ENCODE measurements at regions not wholly inside any gene's neighbourhood (a gene's known extent, or its start where the extent isn't known, plus 50 kb on each side); places are given as distances from the start of the nearest gene placed in this dataset.

DNA sequence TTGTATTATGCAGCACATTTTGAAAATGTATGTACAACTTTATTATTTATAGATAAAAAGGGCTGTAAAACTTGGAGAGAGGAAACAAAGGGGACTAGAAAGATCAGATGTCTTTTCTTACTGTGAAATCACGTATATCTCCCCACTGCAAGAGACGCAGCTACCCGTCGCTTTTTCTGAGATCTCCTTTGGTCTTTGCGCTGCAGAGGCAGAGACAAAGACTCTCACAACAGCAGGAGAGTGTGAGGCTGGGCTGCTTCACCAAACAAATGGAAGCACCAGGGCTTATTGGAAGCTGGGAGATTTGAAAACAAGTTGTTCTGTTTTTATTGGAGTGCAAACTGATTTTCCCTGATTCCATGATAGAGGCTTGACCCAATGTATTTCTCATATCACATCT lies 129.0 kb upstream of the PARD3B start:
- DNase-seq (ENCODE audit: low spot score) (no peak), ATAC-seq (ENCODE audit: low read depth) (no peak)
- Histone ChIP-seq H3K9me3 (ENCODE audit: severe bottlenecking) (no peaks in the 10 kb centered on the region), H3K4me1 (ENCODE audit: insufficient read depth, poor library complexity, severe bottlenecking) (no peaks in the 10 kb centered on the region), H3K36me3 (ENCODE audit: low read depth) (no peaks in the 10 kb centered on the region), H3K27ac (ENCODE audit: poor library complexity, severe bottlenecking) (no peak overlapping the region), H3K27me3 (ENCODE audit: insufficient read depth, poor library complexity, severe bottlenecking) (peaks cover 3% of the 10 kb centered on the region), H3K4me3 (ENCODE audit: severe bottlenecking) (no peak overlapping the region)
- TF ChIP-seq CTCF (IDR thresholded peaks at IDR 0.05; ENCODE audit: poor library complexity, severe bottlenecking), result no peak

- ATAC-seq (ENCODE audit: low read depth), result no peak
- no peaks in the 10 kb centered on the region for H3K27me3 ChIP-seq (ENCODE audit: insufficient read depth, poor library complexity, severe bottlenecking)
- no peak overlapping the region for H3K27ac ChIP-seq (ENCODE audit: poor library complexity, severe bottlenecking)
- no peaks in the 10 kb centered on the region for H3K4me1 ChIP-seq (ENCODE audit: insufficient read depth, poor library complexity, severe bottlenecking)
- H3K4me3 ChIP-seq (ENCODE audit: severe bottlenecking), result no peak overlapping the region
- no peak for TF ChIP-seq CTCF (IDR thresholded peaks at IDR 0.05; ENCODE audit: poor library complexity, severe bottlenecking)
- no peaks in the 10 kb centered on the region for H3K36me3 ChIP-seq (ENCODE audit: low read depth)
- DNase-seq (ENCODE audit: low spot score), result no peak
- H3K9me3 ChIP-seq (ENCODE audit: severe bottlenecking), result no peaks in the 10 kb centered on the region
Observed at GRCh38 chr2:204425821-204426220, 119.5 kb upstream of the PARD3B start.

GRCh38 chr2:204428675-204429074 lies 116.6 kb upstream of the PARD3B start:
- Histone ChIP-seq H3K4me1 (ENCODE audit: insufficient read depth, poor library complexity, severe bottlenecking) (no peaks in the 10 kb centered on the region), H3K9me3 (ENCODE audit: severe bottlenecking) (no peaks in the 10 kb centered on the region), H3K27ac (ENCODE audit: poor library complexity, severe bottlenecking) (no peak overlapping the region), H3K36me3 (ENCODE audit: low read depth) (no peaks in the 10 kb centered on the region), H3K4me3 (ENCODE audit: severe bottlenecking) (no peak overlapping the region), H3K27me3 (ENCODE audit: insufficient read depth, poor library complexity, severe bottlenecking) (no peaks in the 10 kb centered on the region)
- TF ChIP-seq CTCF (IDR thresholded peaks at IDR 0.05; ENCODE audit: poor library complexity, severe bottlenecking), result no peak
- no peak for DNase-seq (ENCODE audit: low spot score)
- 0 out of 3 replicates have a peak, but pooled peaks have one; percentile 36 for ATAC-seq (ENCODE audit: low read depth)

- no peaks in the 10 kb centered on the region for H3K4me1 ChIP-seq (ENCODE audit: insufficient read depth, poor library complexity, severe bottlenecking)
- TF ChIP-seq CTCF (IDR thresholded peaks at IDR 0.05; ENCODE audit: poor library complexity, severe bottlenecking), result no peak
- H3K27ac ChIP-seq (ENCODE audit: poor library complexity, severe bottlenecking), result no peak overlapping the region
- H3K27me3 ChIP-seq (ENCODE audit: insufficient read depth, poor library complexity, severe bottlenecking), result no peaks in the 10 kb centered on the region
- no peaks in the 10 kb centered on the region for H3K9me3 ChIP-seq (ENCODE audit: severe bottlenecking)
- no peaks in the 10 kb centered on the region for H3K36me3 ChIP-seq (ENCODE audit: low read depth)
- no peak overlapping the region for H3K4me3 ChIP-seq (ENCODE audit: severe bottlenecking)
- DNase-seq (ENCODE audit: low spot score), result no peak
- ATAC-seq (ENCODE audit: low read depth), result no peak
Observed at GRCh38 chr2:204431529-204431928, 113.7 kb upstream of the PARD3B start.

DNA sequence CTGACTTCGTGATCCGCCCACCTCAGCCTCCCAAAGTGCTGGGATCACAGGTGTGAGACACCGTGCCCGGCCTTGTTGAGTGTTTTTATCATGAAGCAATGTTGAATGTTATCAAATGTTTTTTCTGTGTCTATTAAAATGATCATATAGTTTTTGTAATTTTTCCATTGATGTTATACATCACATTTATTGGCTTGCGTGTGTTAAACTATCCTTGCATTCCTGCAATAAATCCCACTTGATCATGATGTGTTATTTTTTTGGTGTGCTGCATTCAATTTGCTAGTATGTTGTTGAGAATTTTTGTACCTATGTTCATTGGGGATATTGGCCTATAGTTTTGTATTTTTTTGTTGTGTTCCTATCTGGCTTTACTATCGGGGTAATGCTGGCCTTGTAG lies 113.1 kb upstream of the PARD3B start:
- Histone ChIP-seq H3K4me3 (ENCODE audit: severe bottlenecking) (no peak overlapping the region), H3K4me1 (ENCODE audit: insufficient read depth, poor library complexity, severe bottlenecking) (no peaks in the 10 kb centered on the region)
- ATAC-seq (ENCODE audit: low read depth), result no peak

More for the DNA sequence above, 113.1 kb upstream of the PARD3B start:
- DNase-seq (ENCODE audit: low spot score), result no peak
- Histone ChIP-seq H3K27ac (ENCODE audit: poor library complexity, severe bottlenecking) (no peak overlapping the region), H3K27me3 (ENCODE audit: insufficient read depth, poor library complexity, severe bottlenecking) (no peaks in the 10 kb centered on the region), H3K36me3 (ENCODE audit: low read depth) (no peaks in the 10 kb centered on the region), H3K9me3 (ENCODE audit: severe bottlenecking) (no peaks in the 10 kb centered on the region)
- no peak for TF ChIP-seq CTCF (IDR thresholded peaks at IDR 0.05; ENCODE audit: poor library complexity, severe bottlenecking)

All from RWPE2 (cell line).